C4-2B (cell line): ENCODE measurements at regions not wholly inside any gene's neighbourhood (a gene's known extent, or its start where the extent isn't known, plus 50 kb on each side); places are given as distances from the start of the nearest gene placed in this dataset.

Experiments used
- H3K27ac ChIP-seq: fragments of 450-650 bp; 2 replicates; pipeline ENCODE4 v1.5.1; 2017
- ZFX ChIP-seq: fragments of 450-650 bp; IDR thresholded peaks from 2 replicates; pipeline ENCODE4 v1.6.1; 2017
- TF ChIP-seq, protein P1 (sequence below): fragments of 450-650 bp; conservative IDR thresholded peaks from 2 replicates; pipeline ENCODE4 v1.5.1; 2017; ENCODE audit warnings: mild to moderate bottlenecking

DNA sequence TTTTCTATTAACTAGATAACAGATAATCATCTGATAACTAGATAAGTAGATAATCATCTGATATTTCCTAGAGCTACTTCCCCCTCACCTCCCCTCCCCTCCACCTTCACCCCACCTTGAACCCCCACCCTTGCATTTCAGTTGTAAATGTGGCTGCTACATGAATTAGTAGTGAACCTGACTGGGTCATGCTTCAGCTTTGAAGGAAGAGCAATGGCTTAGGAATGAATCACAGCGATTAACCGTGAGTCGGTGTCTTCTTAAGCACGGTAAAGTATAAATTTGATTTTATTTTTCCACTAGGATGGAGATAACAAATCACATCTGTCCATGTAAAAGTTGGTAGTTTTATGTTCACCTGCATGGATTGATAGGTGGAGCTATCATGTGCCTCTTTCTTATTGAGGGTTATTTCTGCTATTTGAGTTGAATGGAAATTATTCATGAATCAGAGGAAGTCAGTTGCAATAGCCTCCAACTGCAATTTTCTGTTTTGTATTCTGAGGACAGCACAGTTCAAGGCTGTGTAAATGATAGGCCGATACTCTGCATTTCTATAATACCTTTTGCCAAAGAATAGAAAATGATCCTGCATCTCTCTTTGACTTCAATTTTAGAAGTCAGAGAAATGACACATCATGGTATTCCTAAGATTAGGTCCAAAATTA is 235.0 kb downstream of the PTGER3 start:
- no peak overlapping the region for H3K27ac ChIP-seq
- TF ChIP-seq, protein P1, sequence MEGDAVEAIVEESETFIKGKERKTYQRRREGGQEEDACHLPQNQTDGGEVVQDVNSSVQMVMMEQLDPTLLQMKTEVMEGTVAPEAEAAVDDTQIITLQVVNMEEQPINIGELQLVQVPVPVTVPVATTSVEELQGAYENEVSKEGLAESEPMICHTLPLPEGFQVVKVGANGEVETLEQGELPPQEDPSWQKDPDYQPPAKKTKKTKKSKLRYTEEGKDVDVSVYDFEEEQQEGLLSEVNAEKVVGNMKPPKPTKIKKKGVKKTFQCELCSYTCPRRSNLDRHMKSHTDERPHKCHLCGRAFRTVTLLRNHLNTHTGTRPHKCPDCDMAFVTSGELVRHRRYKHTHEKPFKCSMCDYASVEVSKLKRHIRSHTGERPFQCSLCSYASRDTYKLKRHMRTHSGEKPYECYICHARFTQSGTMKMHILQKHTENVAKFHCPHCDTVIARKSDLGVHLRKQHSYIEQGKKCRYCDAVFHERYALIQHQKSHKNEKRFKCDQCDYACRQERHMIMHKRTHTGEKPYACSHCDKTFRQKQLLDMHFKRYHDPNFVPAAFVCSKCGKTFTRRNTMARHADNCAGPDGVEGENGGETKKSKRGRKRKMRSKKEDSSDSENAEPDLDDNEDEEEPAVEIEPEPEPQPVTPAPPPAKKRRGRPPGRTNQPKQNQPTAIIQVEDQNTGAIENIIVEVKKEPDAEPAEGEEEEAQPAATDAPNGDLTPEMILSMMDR = no peak
- no peak for TF ChIP-seq ZFX

- H3K27ac ChIP-seq = no peak overlapping the region
- TF ChIP-seq, protein P1 = no peak
- no peak for TF ChIP-seq ZFX
Observed at GRCh38 chr1:70818401-70818800, 229.2 kb downstream of the PTGER3 start.

GRCh38 chr1:70819231-70819630 is 228.4 kb downstream of the PTGER3 start:
- no peak overlapping the region for H3K27ac ChIP-seq
- TF ChIP-seq, protein P1 = no peak
- no peak for TF ChIP-seq ZFX

GRCh38 chr1:70819785-70820184 is 227.8 kb downstream of the PTGER3 start:
- TF ChIP-seq ZFX = no peak
- TF ChIP-seq, protein P1 = no peak
- no peak overlapping the region for H3K27ac ChIP-seq

DNA sequence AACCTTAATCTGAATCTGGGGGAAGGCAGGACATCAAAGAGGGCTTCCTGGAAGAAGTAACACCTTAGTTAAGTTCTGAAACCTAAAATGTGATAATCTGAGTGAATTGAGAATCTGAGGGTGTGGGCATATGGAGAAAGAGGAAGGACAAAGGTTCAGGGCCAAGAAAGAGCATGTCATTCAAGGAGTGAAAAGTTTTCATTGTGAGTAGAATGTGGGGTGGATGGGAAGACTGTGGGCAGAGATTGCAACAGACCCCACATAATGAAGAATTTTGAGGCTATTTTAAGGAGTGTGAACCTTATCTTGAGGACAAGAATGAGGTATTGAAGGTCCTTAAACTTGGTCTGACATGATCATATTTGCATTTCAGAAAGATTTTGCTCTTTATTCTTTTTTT is 227.2 kb downstream of the PTGER3 start:
- TF ChIP-seq, protein P1 = no peak
- TF ChIP-seq ZFX = no peak
- no peak overlapping the region for H3K27ac ChIP-seq

DNA sequence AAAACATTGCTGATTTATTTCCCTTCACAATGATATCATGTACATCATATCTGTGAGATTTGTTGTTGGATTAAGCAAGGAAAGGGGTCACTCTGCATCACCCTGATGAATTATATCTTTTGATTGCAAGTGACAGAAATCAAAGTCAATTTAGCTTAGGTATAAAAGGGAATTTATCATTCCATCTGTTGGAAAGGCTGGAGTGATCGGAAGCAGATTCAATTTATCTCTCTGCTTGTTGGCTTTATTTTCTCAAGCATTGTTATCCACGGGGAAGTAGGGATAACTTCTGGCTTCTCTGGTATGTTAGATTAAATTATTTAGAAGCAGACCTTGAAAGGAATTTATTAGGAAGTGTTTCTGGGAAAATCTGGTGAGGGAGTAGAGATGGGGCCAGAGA is 226.6 kb downstream of the PTGER3 start:
- TF ChIP-seq, protein P1 = no peak
- TF ChIP-seq ZFX = no peak
- H3K27ac ChIP-seq = no peak overlapping the region

DNA sequence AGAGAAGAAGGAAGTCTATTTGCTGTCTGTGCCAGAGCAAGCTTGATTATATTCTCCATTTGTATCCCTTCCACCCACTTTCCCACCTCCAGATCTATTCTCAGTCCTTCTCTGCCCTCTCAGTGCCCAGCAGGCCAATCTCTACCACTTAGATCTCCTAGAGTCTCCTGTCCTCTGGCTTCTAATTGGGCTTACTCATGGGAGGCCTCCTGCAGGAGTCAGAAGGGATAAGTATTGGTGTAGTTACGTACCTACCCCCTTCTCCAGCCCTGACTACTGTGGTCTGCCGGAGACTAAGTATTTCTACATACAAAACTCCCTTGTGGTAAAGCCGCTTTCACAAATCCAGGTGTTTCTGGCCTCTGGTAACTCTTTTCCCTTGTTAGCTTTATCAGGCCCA is 221.2 kb downstream of the PTGER3 start:
- no peak overlapping the region for H3K27ac ChIP-seq
- TF ChIP-seq, protein P1 = no peak
- TF ChIP-seq ZFX = no peak
